Gastrocnemius medialis (tissue), 4 donors: ENCODE measurements at regions not wholly inside any gene's neighbourhood (a gene's known extent, or its start where the extent isn't known, plus 50 kb on each side); places are given as distances from the start of the nearest gene placed in this dataset.

Experiments
- POLR2A ChIP-seq, 2 donors: fragments of 450-650 bp; IDR thresholded peaks; one replicate each; pipeline ENCODE4 v1.6.1; 2017; ENCODE audit warnings: antibody characterized with exemption in 2 of 2, mild to moderate bottlenecking in 2 of 2, moderate library complexity in 2 of 2
- TF ChIP-seq, protein P1 (sequence below), 5 experiments: fragments of 450-650 bp in 3 of 5; fragments of 200-600 bp in 2 of 5; sonication (generic) in 2 of 5; IDR thresholded peaks in 4 of 5; conservative IDR thresholded peaks in 1 of 5; 1 replicate in 4 of 5; 2 replicates in 1 of 5; pipeline ENCODE4 v1.5.1; 2016 to 2019; ENCODE audit warnings: antibody characterized with exemption in 5 of 5, mild to moderate bottlenecking in 3 of 5, moderate library complexity in 3 of 5

GRCh38 chr14:86619726-86620125, 1089.8 kb downstream of the FLRT2 start:
- TF ChIP-seq, protein P1, sequence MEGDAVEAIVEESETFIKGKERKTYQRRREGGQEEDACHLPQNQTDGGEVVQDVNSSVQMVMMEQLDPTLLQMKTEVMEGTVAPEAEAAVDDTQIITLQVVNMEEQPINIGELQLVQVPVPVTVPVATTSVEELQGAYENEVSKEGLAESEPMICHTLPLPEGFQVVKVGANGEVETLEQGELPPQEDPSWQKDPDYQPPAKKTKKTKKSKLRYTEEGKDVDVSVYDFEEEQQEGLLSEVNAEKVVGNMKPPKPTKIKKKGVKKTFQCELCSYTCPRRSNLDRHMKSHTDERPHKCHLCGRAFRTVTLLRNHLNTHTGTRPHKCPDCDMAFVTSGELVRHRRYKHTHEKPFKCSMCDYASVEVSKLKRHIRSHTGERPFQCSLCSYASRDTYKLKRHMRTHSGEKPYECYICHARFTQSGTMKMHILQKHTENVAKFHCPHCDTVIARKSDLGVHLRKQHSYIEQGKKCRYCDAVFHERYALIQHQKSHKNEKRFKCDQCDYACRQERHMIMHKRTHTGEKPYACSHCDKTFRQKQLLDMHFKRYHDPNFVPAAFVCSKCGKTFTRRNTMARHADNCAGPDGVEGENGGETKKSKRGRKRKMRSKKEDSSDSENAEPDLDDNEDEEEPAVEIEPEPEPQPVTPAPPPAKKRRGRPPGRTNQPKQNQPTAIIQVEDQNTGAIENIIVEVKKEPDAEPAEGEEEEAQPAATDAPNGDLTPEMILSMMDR (IDR thresholded peaks at IDR 0.05 in 4 of 5, conservative IDR thresholded peaks at IDR 0.05 in 1 of 5): no peak
- TF ChIP-seq POLR2A (IDR thresholded peaks at IDR 0.05): no peak
